Trophoblast cell (in vitro differentiated cells and primary cell): ENCODE measurements at regions not wholly inside any gene's neighbourhood (a gene's known extent, or its start where the extent isn't known, plus 50 kb on each side); places are given as distances from the start of the nearest gene placed in this dataset.

Source experiments
- DNase-seq, 2 donors: peaks; one replicate each; pipeline ENCODE4 v3.0.0-alpha.2; 2016
- H2AFZ ChIP-seq: 2 replicates; pipeline ENCODE4 v1.6.1; 2013; ENCODE audit warnings: low read length, moderate library complexity, mild to moderate bottlenecking; ENCODE audit not compliant: insufficient read depth, poor library complexity
- H2AK5ac ChIP-seq: 2 replicates; pipeline ENCODE4 v1.6.1; 2013; ENCODE audit warnings: mild to moderate bottlenecking, low read length
- H2BK120ac ChIP-seq: 2 replicates; pipeline ENCODE4 v1.6.1; 2013; ENCODE audit warnings: low read length, mild to moderate bottlenecking, moderate library complexity; ENCODE audit not compliant: insufficient read depth, poor library complexity
- H2BK12ac ChIP-seq: 2 replicates; pipeline ENCODE4 v1.6.1; 2013; ENCODE audit warnings: mild to moderate bottlenecking, low read length, moderate library complexity
- H2BK5ac ChIP-seq: 2 replicates; pipeline ENCODE4 v1.6.1; 2013; ENCODE audit warnings: low read length, low read depth, moderate library complexity, mild to moderate bottlenecking; ENCODE audit not compliant: poor library complexity
- H3K14ac ChIP-seq: 2 replicates; pipeline ENCODE4 v1.6.1; 2013; ENCODE audit warnings: mild to moderate bottlenecking, low read length
- H3K18ac ChIP-seq: 2 replicates; pipeline ENCODE4 v1.6.1; 2013; ENCODE audit warnings: mild to moderate bottlenecking, low read length
- H3K23ac ChIP-seq: 2 replicates; pipeline ENCODE4 v1.6.1; 2013; ENCODE audit warnings: low read length
- H3K27ac ChIP-seq: 2 replicates; pipeline ENCODE4 v1.5.1; 2013; ENCODE audit warnings: low read depth, mild to moderate bottlenecking, inconsistent platforms, low read length, moderate library complexity
- H3K27me3 ChIP-seq: 2 replicates; pipeline ENCODE4 v1.6.1; 2013; ENCODE audit warnings: inconsistent platforms, mild to moderate bottlenecking, low read length, moderate library complexity; ENCODE audit not compliant: insufficient read depth
- H3K36me3 ChIP-seq, 2 experiments: 1 replicate in 1 of 2; 2 replicates in 1 of 2; pipeline ENCODE4 v1.6.1; 2013; ENCODE audit warnings: low read length in 2 of 2, mild to moderate bottlenecking in 2 of 2, moderate library complexity in 1 of 2; ENCODE audit not compliant: insufficient read depth in 2 of 2, control insufficient read depth in 1 of 2
- H3K4ac ChIP-seq: 2 replicates; pipeline ENCODE4 v1.6.1; 2013; ENCODE audit warnings: low read depth, mild to moderate bottlenecking, low read length, moderate library complexity
- H3K4me1 ChIP-seq, 2 experiments: 1 replicate in 1 of 2; 2 replicates in 1 of 2; pipeline ENCODE4 v1.6.1; 2013; ENCODE audit warnings: low read length in 2 of 2, mild to moderate bottlenecking in 2 of 2, moderate library complexity in 1 of 2; ENCODE audit not compliant: insufficient read depth in 2 of 2, control insufficient read depth in 1 of 2
- H3K4me2 ChIP-seq: 2 replicates; pipeline ENCODE4 v1.6.1; 2013; ENCODE audit warnings: inconsistent platforms, mild to moderate bottlenecking, low read length, moderate library complexity
- H3K4me3 ChIP-seq: 2 replicates; pipeline ENCODE4 v1.5.1; 2013; ENCODE audit warnings: mild to moderate bottlenecking, low read depth, low read length, inconsistent platforms
- H3K79me1 ChIP-seq: one replicate; pipeline ENCODE4 v1.6.1; 2013; ENCODE audit warnings: low read length
- H3K79me2 ChIP-seq: 2 replicates; pipeline ENCODE4 v1.6.1; 2013; ENCODE audit warnings: low read length, mild to moderate bottlenecking; ENCODE audit not compliant: control insufficient read depth, insufficient read depth, poor library complexity
- H3K9ac ChIP-seq: 2 replicates; pipeline ENCODE4 v1.6.1; 2013; ENCODE audit warnings: mild to moderate bottlenecking, low read length
- H3K9me3 ChIP-seq: 2 replicates; pipeline ENCODE4 v1.6.1; 2013; ENCODE audit warnings: low read depth, mild to moderate bottlenecking, control low read depth, inconsistent platforms, low read length; ENCODE audit not compliant: insufficient read depth
- H4K12ac ChIP-seq: 2 replicates; pipeline ENCODE4 v1.6.1; 2013; ENCODE audit warnings: low read depth, mild to moderate bottlenecking, low read length, moderate library complexity
- H4K8ac ChIP-seq: 2 replicates; pipeline ENCODE4 v1.6.1; 2013; ENCODE audit warnings: low read depth, mild to moderate bottlenecking, low read length, moderate library complexity
- H4K91ac ChIP-seq: one replicate; pipeline ENCODE4 v1.6.1; 2013; ENCODE audit warnings: low read depth, mild to moderate bottlenecking, low read length, moderate library complexity
- WGBS: extraction: QIAGEN DNeasy Blood & Tissue Kit; methylation state at CpG from one replicate; pipeline ENCODE4 v1.1.7; 2013; ENCODE audit warnings: missing lambda C conversion rate; ENCODE audit not compliant: insufficient read length, insufficient coverage; ENCODE audit errors: extremely low coverage; 5-methylcytosine and 5-hydroxymethylcytosine counted together

GRCh38 chr3:68142441-68142840 is 488.0 kb upstream of the SUCLG2 start:
- Histone ChIP-seq H3K4me1 (no peaks in the 10 kb centered on the region), H2AK5ac (no peak overlapping the region), H3K9me3 (no peaks in the 10 kb centered on the region), H3K14ac (no peak overlapping the region), H2BK5ac (no peak overlapping the region), H3K79me2 (no peaks in the 10 kb centered on the region), H3K9ac (no peak overlapping the region), H3K36me3 (no peaks in the 10 kb centered on the region), H3K18ac (no peak overlapping the region), H3K79me1 (no peaks in the 10 kb centered on the region), H2AFZ (no peak overlapping the region), H3K27me3 (no peaks in the 10 kb centered on the region), H3K4ac (no peak overlapping the region), H3K4me2 (no peak overlapping the region), H2BK120ac (no peak overlapping the region), H2BK12ac (no peak overlapping the region), H3K4me3 (no peak overlapping the region), H4K8ac (no peak overlapping the region), H4K91ac (no peak overlapping the region), H4K12ac (no peak overlapping the region), H3K23ac (no peak overlapping the region), H3K27ac (no peak overlapping the region)
- no peak for DNase-seq
- no CpG with 5 or more reads among the region's 2 CpGs for WGBS

DNA sequence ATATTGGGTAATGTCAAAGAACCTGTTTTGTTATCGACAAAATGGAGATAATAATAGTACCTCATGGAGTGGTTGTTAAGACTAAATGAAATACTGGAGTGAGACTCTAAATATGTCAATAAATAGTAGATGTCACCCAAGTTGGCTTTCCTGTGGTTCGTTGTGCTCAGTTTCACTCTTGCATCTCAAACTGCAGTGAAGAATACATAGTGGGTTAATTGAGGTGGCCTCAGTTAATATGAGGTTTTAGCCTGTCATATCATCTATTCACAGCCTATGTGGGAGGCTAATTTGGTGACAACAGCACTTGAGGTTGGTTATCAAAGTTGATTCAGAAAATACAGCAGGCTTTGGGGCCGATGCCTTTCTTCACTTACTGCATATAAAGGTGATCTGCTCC is 485.5 kb upstream of the SUCLG2 start:
- Histone ChIP-seq H2BK12ac (no peak overlapping the region), H3K23ac (no peak overlapping the region), H3K9me3 (no peaks in the 10 kb centered on the region), H4K8ac (no peak overlapping the region), H3K4me3 (no peak overlapping the region), H3K79me1 (no peaks in the 10 kb centered on the region), H3K4ac (no peak overlapping the region), H3K27ac (no peak overlapping the region), H3K4me2 (no peak overlapping the region), H3K27me3 (no peaks in the 10 kb centered on the region), H2AK5ac (no peak overlapping the region), H2AFZ (no peak overlapping the region), H2BK5ac (no peak overlapping the region), H3K14ac (no peak overlapping the region), H3K79me2 (no peaks in the 10 kb centered on the region), H4K12ac (no peak overlapping the region), H3K4me1 (peaks cover 0 to 2% of the 10 kb centered on the region in 2 experiments), H3K36me3 (no peaks in the 10 kb centered on the region), H3K18ac (no peak overlapping the region), H2BK120ac (no peak overlapping the region), H4K91ac (no peak overlapping the region), H3K9ac (no peak overlapping the region)
- WGBS: no CpG with 5 or more reads among the region's 3 CpGs
- no peak for DNase-seq

DNA sequence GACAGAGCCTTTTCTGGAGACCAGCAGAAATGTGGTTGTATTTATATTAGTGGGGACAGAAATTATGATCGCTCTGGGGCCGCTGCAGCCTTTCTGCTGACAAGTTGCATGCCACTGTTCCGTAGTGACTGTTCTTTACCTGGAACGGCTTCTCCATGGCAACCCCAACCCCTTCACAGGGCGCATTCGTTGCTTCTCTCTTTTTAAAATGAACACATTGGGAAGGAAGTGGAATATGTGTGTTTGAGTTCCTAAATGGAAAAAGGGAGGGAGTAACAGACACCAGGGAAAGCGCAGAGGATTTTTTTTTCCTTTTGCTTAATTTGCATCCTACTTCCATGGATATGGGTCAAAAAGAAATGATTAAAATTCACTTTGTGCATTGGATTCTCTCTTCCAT is 482.0 kb upstream of the SUCLG2 start:
- H4K91ac ChIP-seq: no peak overlapping the region
- peaks cover 0 to 2% of the 10 kb centered on the region in 2 experiments for H3K4me1 ChIP-seq
- no peak overlapping the region for H2AK5ac ChIP-seq
- no peak overlapping the region for H3K23ac ChIP-seq
- no peak overlapping the region for H2BK120ac ChIP-seq
- no peak overlapping the region for H3K4me2 ChIP-seq
- no peak overlapping the region for H2AFZ ChIP-seq
- no peak overlapping the region for H3K4ac ChIP-seq
- H2BK5ac ChIP-seq: no peak overlapping the region
- DNase-seq: no peak
- no peak overlapping the region for H4K12ac ChIP-seq
- H3K36me3 ChIP-seq: no peaks in the 10 kb centered on the region
- H3K9me3 ChIP-seq: no peaks in the 10 kb centered on the region
- no CpG with 5 or more reads among the region's 7 CpGs for WGBS
- H3K79me1 ChIP-seq: no peaks in the 10 kb centered on the region
- H4K8ac ChIP-seq: no peak overlapping the region
- H3K14ac ChIP-seq: no peak overlapping the region
- no peak overlapping the region for H3K27ac ChIP-seq
- H2BK12ac ChIP-seq: no peak overlapping the region
- no peak overlapping the region for H3K18ac ChIP-seq
- no peaks in the 10 kb centered on the region for H3K27me3 ChIP-seq
- H3K9ac ChIP-seq: no peak overlapping the region
- H3K4me3 ChIP-seq: no peak overlapping the region
- no peaks in the 10 kb centered on the region for H3K79me2 ChIP-seq

GRCh38 chr3:68135067-68135466 is 480.7 kb upstream of the SUCLG2 start:
- H3K4me1 ChIP-seq: peaks cover 0 to 2% of the 10 kb centered on the region in 2 experiments
- no peak overlapping the region for H4K8ac ChIP-seq
- no peak overlapping the region for H2BK120ac ChIP-seq
- no peak overlapping the region for H2BK5ac ChIP-seq
- no peak overlapping the region for H3K14ac ChIP-seq
- no peaks in the 10 kb centered on the region for H3K9me3 ChIP-seq
- H3K23ac ChIP-seq: no peak overlapping the region
- no peak overlapping the region for H3K18ac ChIP-seq
- no peak overlapping the region for H2AK5ac ChIP-seq
- H3K4me2 ChIP-seq: no peak overlapping the region
- no peaks in the 10 kb centered on the region for H3K27me3 ChIP-seq
- H3K9ac ChIP-seq: no peak overlapping the region
- no peak overlapping the region for H2BK12ac ChIP-seq
- H3K36me3 ChIP-seq: no peaks in the 10 kb centered on the region
- WGBS: no CpG with 5 or more reads among the region's 1 CpG
- H3K79me1 ChIP-seq: no peaks in the 10 kb centered on the region
- no peak overlapping the region for H3K4me3 ChIP-seq
- H4K12ac ChIP-seq: no peak overlapping the region
- H3K79me2 ChIP-seq: no peaks in the 10 kb centered on the region
- H3K27ac ChIP-seq: no peak overlapping the region
- peak; percentile 6 to 37 for DNase-seq
- H2AFZ ChIP-seq: no peak overlapping the region
- H3K4ac ChIP-seq: no peak overlapping the region
- no peak overlapping the region for H4K91ac ChIP-seq
